Esophagus squamous epithelium (tissue), 4 donors: ENCODE measurements at regions not wholly inside any gene's neighbourhood (a gene's known extent, or its start where the extent isn't known, plus 50 kb on each side); places are given as distances from the start of the nearest gene placed in this dataset.

Experiments used
- POLR2A ChIP-seq, 4 donors: fragments of 450-650 bp; IDR thresholded peaks; one replicate each; pipeline ENCODE4 v1.6.1; 2017; ENCODE audit warnings: antibody characterized with exemption in 4 of 4, mild to moderate bottlenecking in 4 of 4, moderate library complexity in 3 of 4
- TF ChIP-seq, protein P1 (sequence below), 6 experiments: fragments of 450-650 bp in 4 of 6; fragments of 200-600 bp in 2 of 6; sonication (generic) in 2 of 6; IDR thresholded peaks; one replicate each; pipeline ENCODE4 v1.5.1; 2016 to 2019; ENCODE audit warnings: antibody characterized with exemption in 6 of 6, mild to moderate bottlenecking in 4 of 6, moderate library complexity in 4 of 6

DNA sequence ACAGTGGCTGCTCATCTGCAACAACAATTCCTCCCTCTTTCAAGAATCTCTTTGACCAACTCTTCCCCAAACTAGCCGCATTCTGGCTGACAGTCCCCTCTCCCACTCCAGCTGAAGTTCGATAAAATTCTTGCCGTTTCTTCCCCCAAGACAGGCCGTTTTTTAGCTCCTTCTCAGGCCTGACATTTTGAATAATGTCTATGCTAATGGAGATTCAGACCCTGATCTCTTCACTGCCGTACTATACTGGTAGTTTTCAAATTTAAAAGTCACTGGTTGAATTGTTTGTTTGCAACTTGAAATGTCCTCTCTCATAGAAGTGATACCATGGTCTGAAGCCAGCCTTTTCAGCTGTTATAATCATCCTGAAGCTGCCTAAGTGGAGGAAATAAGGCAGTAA lies 65.9 kb upstream of the AMN1 start:
- TF ChIP-seq, protein P1, sequence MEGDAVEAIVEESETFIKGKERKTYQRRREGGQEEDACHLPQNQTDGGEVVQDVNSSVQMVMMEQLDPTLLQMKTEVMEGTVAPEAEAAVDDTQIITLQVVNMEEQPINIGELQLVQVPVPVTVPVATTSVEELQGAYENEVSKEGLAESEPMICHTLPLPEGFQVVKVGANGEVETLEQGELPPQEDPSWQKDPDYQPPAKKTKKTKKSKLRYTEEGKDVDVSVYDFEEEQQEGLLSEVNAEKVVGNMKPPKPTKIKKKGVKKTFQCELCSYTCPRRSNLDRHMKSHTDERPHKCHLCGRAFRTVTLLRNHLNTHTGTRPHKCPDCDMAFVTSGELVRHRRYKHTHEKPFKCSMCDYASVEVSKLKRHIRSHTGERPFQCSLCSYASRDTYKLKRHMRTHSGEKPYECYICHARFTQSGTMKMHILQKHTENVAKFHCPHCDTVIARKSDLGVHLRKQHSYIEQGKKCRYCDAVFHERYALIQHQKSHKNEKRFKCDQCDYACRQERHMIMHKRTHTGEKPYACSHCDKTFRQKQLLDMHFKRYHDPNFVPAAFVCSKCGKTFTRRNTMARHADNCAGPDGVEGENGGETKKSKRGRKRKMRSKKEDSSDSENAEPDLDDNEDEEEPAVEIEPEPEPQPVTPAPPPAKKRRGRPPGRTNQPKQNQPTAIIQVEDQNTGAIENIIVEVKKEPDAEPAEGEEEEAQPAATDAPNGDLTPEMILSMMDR (IDR thresholded peaks at IDR 0.05), result no peak
- no peak for TF ChIP-seq POLR2A (IDR thresholded peaks at IDR 0.05)
